Stimulated activated CD4-positive, alpha-beta T cell treated with anti-CD3 and anti-CD28 coated beads, TNF-alpha, amount 100 ng/mL, for 48 hours (primary cell): ENCODE measurements at regions not wholly inside any gene's neighbourhood (a gene's known extent, or its start where the extent isn't known, plus 50 kb on each side); places are given as distances from the start of the nearest gene placed in this dataset.
"Not testable (repeated sequence)": the region's sequence is repeated elsewhere in the genome, so short reads cannot be mapped to it uniquely, and the experiment has no call there.

Experiments used
- DNase-seq, 3 donors: peaks; one replicate each; pipeline ENCODE4 v3.0.0-alpha.2; 2020; ENCODE audit warnings: low read depth in 3 of 3

- DNase-seq = no peak
Observed at GRCh38 chr9:108072740-108073139, 583.2 kb upstream of the KLF4 start.

- DNase-seq = no peak
Observed at GRCh38 chr9:108070861-108071260, 581.3 kb upstream of the KLF4 start.

- DNase-seq = no peak
Observed at GRCh38 chr9:108069991-108070390, 580.4 kb upstream of the KLF4 start.

GRCh38 chr9:108062680-108063079, 573.1 kb upstream of the KLF4 start:
- DNase-seq = no peak

- DNase-seq = no peak
Observed at GRCh38 chr9:108060175-108060574, 570.6 kb upstream of the KLF4 start.

- DNase-seq = no peak
Observed at GRCh38 chr9:108058135-108058814, 568.7 kb upstream of the KLF4 start.

GRCh38 chr9:108057421-108058134, 568.0 kb upstream of the KLF4 start:
- no peak for DNase-seq

- no peak for DNase-seq
Observed at GRCh38 chr9:108056805-108057386, 567.3 kb upstream of the KLF4 start.

- no peak for DNase-seq
Observed at GRCh38 chr9:108056084-108056804, 566.7 kb upstream of the KLF4 start.

- DNase-seq = no peak
Observed at GRCh38 chr9:108054131-108054630, 564.6 kb upstream of the KLF4 start.

GRCh38 chr9:108053555-108054061, 564.0 kb upstream of the KLF4 start:
- DNase-seq = no peak

- DNase-seq = no peak
Observed at GRCh38 chr9:108052431-108053080, 563.0 kb upstream of the KLF4 start.

- DNase-seq = no peak
Observed at GRCh38 chr9:108050894-108051293, 561.3 kb upstream of the KLF4 start.

- no peak for DNase-seq
Observed at GRCh38 chr9:108049671-108050494, 560.3 kb upstream of the KLF4 start.

GRCh38 chr9:108049026-108049607, 559.5 kb upstream of the KLF4 start:
- no peak for DNase-seq

- no peak for DNase-seq
Observed at GRCh38 chr9:108048406-108049025, 558.9 kb upstream of the KLF4 start.

GRCh38 chr9:108047777-108048176, 558.2 kb upstream of the KLF4 start:
- DNase-seq = not testable (repeated sequence)

GRCh38 chr9:108047264-108047663, 557.7 kb upstream of the KLF4 start:
- DNase-seq = no peak

GRCh38 chr9:108045851-108046250, 556.3 kb upstream of the KLF4 start:
- DNase-seq = no peak

- DNase-seq = no peak
Observed at GRCh38 chr9:108043585-108043984, 554.0 kb upstream of the KLF4 start.
